Neuron (in vitro differentiated cells): ENCODE measurements at regions not wholly inside any gene's neighbourhood (a gene's known extent, or its start where the extent isn't known, plus 50 kb on each side); places are given as distances from the start of the nearest gene placed in this dataset.

ENCODE experiments used
- H2AFZ ChIP-seq: one replicate; pipeline ENCODE4 v1.6.1; 2013; ENCODE audit warnings: low read depth, mild to moderate bottlenecking, inconsistent platforms, low read length, moderate library complexity
- H3K27me3 ChIP-seq: one replicate; pipeline ENCODE4 v1.6.1; 2013; ENCODE audit warnings: low read length; ENCODE audit not compliant: insufficient read depth
- H3K36me3 ChIP-seq: one replicate; pipeline ENCODE4 v1.6.1; 2013; ENCODE audit warnings: low read length; ENCODE audit not compliant: insufficient read depth
- H3K4me1 ChIP-seq: one replicate; pipeline ENCODE4 v1.6.1; 2013; ENCODE audit warnings: low read length; ENCODE audit not compliant: insufficient read depth
- H3K4me3 ChIP-seq: 2 replicates; pipeline ENCODE4 v1.5.1; 2013; ENCODE audit warnings: mild to moderate bottlenecking, low read length, moderate library complexity
- H3K9me3 ChIP-seq: one replicate; pipeline ENCODE4 v1.6.1; 2013; ENCODE audit warnings: low read length

GRCh38 chr4:149296503-149296902 lies 519.1 kb downstream of the IQCM start:
- Histone ChIP-seq H3K9me3 (no peaks in the 10 kb centered on the region), H3K27me3 (no peaks in the 10 kb centered on the region), H3K4me1 (no peaks in the 10 kb centered on the region), H2AFZ (no peak overlapping the region), H3K36me3 (no peaks in the 10 kb centered on the region), H3K4me3 (no peak overlapping the region)

- H2AFZ ChIP-seq = no peak overlapping the region
- no peak overlapping the region for H3K4me3 ChIP-seq
- no peaks in the 10 kb centered on the region for H3K27me3 ChIP-seq
These were observed 519.6 kb downstream of the IQCM start for GRCh38 chr4:149296084-149296483.

GRCh38 chr4:149294601-149295000 lies 521.0 kb downstream of the IQCM start:
- Histone ChIP-seq H3K9me3 (no peaks in the 10 kb centered on the region), H2AFZ (no peak overlapping the region), H3K27me3 (no peaks in the 10 kb centered on the region), H3K36me3 (no peaks in the 10 kb centered on the region), H3K4me3 (no peak overlapping the region), H3K4me1 (no peaks in the 10 kb centered on the region)

More at GRCh38 chr4:149296084-149296483, 519.6 kb downstream of the IQCM start:
- Histone ChIP-seq H3K4me1 (no peaks in the 10 kb centered on the region), H3K9me3 (no peaks in the 10 kb centered on the region), H3K36me3 (no peaks in the 10 kb centered on the region)

- H3K4me1 ChIP-seq = no peaks in the 10 kb centered on the region
- H3K4me3 ChIP-seq = no peak overlapping the region
- no peak overlapping the region for H2AFZ ChIP-seq
- H3K9me3 ChIP-seq = no peaks in the 10 kb centered on the region
- H3K36me3 ChIP-seq = no peaks in the 10 kb centered on the region
- H3K27me3 ChIP-seq = no peaks in the 10 kb centered on the region
These were observed 522.5 kb downstream of the IQCM start for GRCh38 chr4:149293046-149293649.

- Histone ChIP-seq H3K4me1 (no peaks in the 10 kb centered on the region), H3K4me3 (no peak overlapping the region), H3K9me3 (no peaks in the 10 kb centered on the region), H3K27me3 (no peaks in the 10 kb centered on the region), H2AFZ (no peak overlapping the region), H3K36me3 (no peaks in the 10 kb centered on the region)
These were observed 523.1 kb downstream of the IQCM start for GRCh38 chr4:149292425-149293007.

GRCh38 chr4:149291463-149291862 lies 524.2 kb downstream of the IQCM start:
- no peaks in the 10 kb centered on the region for H3K27me3 ChIP-seq
- no peaks in the 10 kb centered on the region for H3K4me1 ChIP-seq
- H2AFZ ChIP-seq = no peak overlapping the region
- H3K36me3 ChIP-seq = no peaks in the 10 kb centered on the region
- H3K4me3 ChIP-seq = no peak overlapping the region
- no peaks in the 10 kb centered on the region for H3K9me3 ChIP-seq

GRCh38 chr4:149280806-149281205 lies 534.8 kb downstream of the IQCM start:
- no peaks in the 10 kb centered on the region for H3K9me3 ChIP-seq
- no peak overlapping the region for H3K4me3 ChIP-seq
- H3K36me3 ChIP-seq = no peaks in the 10 kb centered on the region
- no peaks in the 10 kb centered on the region for H3K4me1 ChIP-seq
- H3K27me3 ChIP-seq = no peaks in the 10 kb centered on the region
- no peak overlapping the region for H2AFZ ChIP-seq

GRCh38 chr4:149279776-149280175 lies 535.9 kb downstream of the IQCM start:
- no peaks in the 10 kb centered on the region for H3K27me3 ChIP-seq
- no peak overlapping the region for H2AFZ ChIP-seq
- H3K4me1 ChIP-seq = no peaks in the 10 kb centered on the region
- H3K36me3 ChIP-seq = no peaks in the 10 kb centered on the region
- no peak overlapping the region for H3K4me3 ChIP-seq
- no peaks in the 10 kb centered on the region for H3K9me3 ChIP-seq

- Histone ChIP-seq H3K27me3 (no peaks in the 10 kb centered on the region), H3K9me3 (no peaks in the 10 kb centered on the region), H3K36me3 (no peaks in the 10 kb centered on the region), H3K4me1 (no peaks in the 10 kb centered on the region), H3K4me3 (no peak overlapping the region), H2AFZ (no peak overlapping the region)
These were observed 536.3 kb downstream of the IQCM start for GRCh38 chr4:149279331-149279730.

GRCh38 chr4:149277705-149278104 lies 537.9 kb downstream of the IQCM start:
- Histone ChIP-seq H3K4me3 (no peak overlapping the region), H3K36me3 (no peaks in the 10 kb centered on the region), H3K4me1 (no peaks in the 10 kb centered on the region), H3K27me3 (no peaks in the 10 kb centered on the region), H2AFZ (no peak overlapping the region), H3K9me3 (no peaks in the 10 kb centered on the region)

GRCh38 chr4:149269835-149270234 lies 545.8 kb downstream of the IQCM start:
- no peak overlapping the region for H3K4me3 ChIP-seq
- no peak overlapping the region for H2AFZ ChIP-seq
- no peaks in the 10 kb centered on the region for H3K27me3 ChIP-seq
- no peaks in the 10 kb centered on the region for H3K9me3 ChIP-seq
- H3K4me1 ChIP-seq = no peaks in the 10 kb centered on the region
- no peaks in the 10 kb centered on the region for H3K36me3 ChIP-seq

GRCh38 chr4:149266301-149266700 lies 549.3 kb downstream of the IQCM start:
- H3K9me3 ChIP-seq = no peaks in the 10 kb centered on the region
- H3K4me1 ChIP-seq = no peaks in the 10 kb centered on the region
- no peak overlapping the region for H2AFZ ChIP-seq
- H3K36me3 ChIP-seq = no peaks in the 10 kb centered on the region
- H3K4me3 ChIP-seq = no peak overlapping the region
- H3K27me3 ChIP-seq = no peaks in the 10 kb centered on the region

- Histone ChIP-seq H3K9me3 (no peaks in the 10 kb centered on the region), H3K36me3 (no peaks in the 10 kb centered on the region), H3K4me3 (no peak overlapping the region), H3K27me3 (no peaks in the 10 kb centered on the region), H3K4me1 (no peaks in the 10 kb centered on the region), H2AFZ (no peak overlapping the region)
These were observed 550.0 kb downstream of the IQCM start for GRCh38 chr4:149265645-149266044.
